Thoracic aorta (tissue), 2 donors: ENCODE measurements at regions not wholly inside any gene's neighbourhood (a gene's known extent, or its start where the extent isn't known, plus 50 kb on each side); places are given as distances from the start of the nearest gene placed in this dataset.

Experiments
- ATAC-seq: fragments of 150-250 bp; one replicate; pipeline ENCODE4 v1.8.0; 2017; ENCODE audit warnings: low read depth; ENCODE audit not compliant: insufficient number of reproducible peaks, low FRiP score
- DNase-seq: peaks from one replicate; pipeline ENCODE4 v3.0.0-alpha.2; 2020; ENCODE audit warnings: low spot score
- H3K27ac ChIP-seq, 2 donors: fragments of 200-600 bp; sonication (generic); 1 replicate in 1 of 2; 2 replicates in 1 of 2; pipeline ENCODE4 v1.5.1; 2016; ENCODE audit warnings: mild to moderate bottlenecking in 2 of 2, moderate library complexity in 2 of 2
- H3K27me3 ChIP-seq: fragments of 200-600 bp; sonication (generic); replicated peaks from 2 replicates; pipeline ENCODE4 v1.6.0; 2016; ENCODE audit warnings: mild to moderate bottlenecking; ENCODE audit not compliant: insufficient read depth
- H3K36me3 ChIP-seq: fragments of 200-600 bp; sonication (generic); one replicate; pipeline ENCODE4 v1.5.1; 2016
- H3K4me1 ChIP-seq, 2 donors: fragments of 200-600 bp; sonication (generic); 1 replicate in 1 of 2; 2 replicates in 1 of 2; pipeline versions ENCODE4 v1.5.1 to v1.6.0; 2016; ENCODE audit warnings: low read depth in 2 of 2, mild to moderate bottlenecking in 1 of 2; ENCODE audit not compliant: control insufficient read depth in 1 of 2
- H3K4me3 ChIP-seq: fragments of 200-600 bp; sonication (generic); 2 replicates; pipeline ENCODE4 v1.5.1; 2016; ENCODE audit warnings: mild to moderate bottlenecking
- H3K9me3 ChIP-seq: fragments of 200-600 bp; sonication (generic); 2 replicates; pipeline ENCODE4 v1.5.1; 2016
- CTCF ChIP-seq: fragments of 200-600 bp; sonication (generic); IDR thresholded peaks from one replicate; pipeline ENCODE4 v1.5.1; 2019; ENCODE audit warnings: antibody characterized with exemption

GRCh38 chr5:166977911-166978422, 1313.5 kb upstream of the WWC1 start:
- DNase-seq (no peak), ATAC-seq (no peak)
- no peak for TF ChIP-seq CTCF
- H3K4me1 ChIP-seq: peaks cover 0 to 5% of the 10 kb centered on the region in 2 donors
- no peak overlapping the region for H3K27ac ChIP-seq
- no peaks in the 10 kb centered on the region for H3K27me3 ChIP-seq
- peak overlapping the region; percentile 61 for H3K4me3 ChIP-seq
- H3K36me3 ChIP-seq: no peaks in the 10 kb centered on the region
- H3K9me3 ChIP-seq: no peaks in the 10 kb centered on the region

- Histone ChIP-seq H3K4me1 (peaks cover 0 to 5% of the 10 kb centered on the region in 2 donors), H3K4me3 (peak overlapping the region; percentile 61), H3K9me3 (no peaks in the 10 kb centered on the region), H3K27me3 (no peaks in the 10 kb centered on the region), H3K36me3 (no peaks in the 10 kb centered on the region), H3K27ac (no peak overlapping the region)
- TF ChIP-seq CTCF: no peak
- no peak for DNase-seq
- no peak for ATAC-seq
Observed at GRCh38 chr5:166979307-166979895, 1312.0 kb upstream of the WWC1 start.

- peaks cover 0 to 5% of the 10 kb centered on the region in 2 donors for H3K4me1 ChIP-seq
- H3K9me3 ChIP-seq: no peaks in the 10 kb centered on the region
- ATAC-seq (no peak), DNase-seq (no peak)
- no peak for TF ChIP-seq CTCF
- H3K27me3 ChIP-seq: no peaks in the 10 kb centered on the region
- no peak overlapping the region for H3K4me3 ChIP-seq
- no peak overlapping the region for H3K27ac ChIP-seq
- no peaks in the 10 kb centered on the region for H3K36me3 ChIP-seq
Observed at GRCh38 chr5:166980666-166981065, 1310.8 kb upstream of the WWC1 start.

GRCh38 chr5:166982226-166982625, 1309.2 kb upstream of the WWC1 start:
- Histone ChIP-seq H3K27me3 (no peaks in the 10 kb centered on the region), H3K4me1 (peaks cover 0 to 5% of the 10 kb centered on the region in 2 donors), H3K36me3 (no peaks in the 10 kb centered on the region), H3K4me3 (no peak overlapping the region), H3K27ac (no peak overlapping the region), H3K9me3 (no peaks in the 10 kb centered on the region)
- no peak for TF ChIP-seq CTCF
- DNase-seq (no peak), ATAC-seq (no peak)

- Histone ChIP-seq H3K27ac (no peak overlapping the region), H3K27me3 (no peaks in the 10 kb centered on the region), H3K4me1 (peaks cover 0 to 9% of the 10 kb centered on the region in 2 donors), H3K9me3 (no peaks in the 10 kb centered on the region), H3K4me3 (no peak overlapping the region), H3K36me3 (no peaks in the 10 kb centered on the region)
- TF ChIP-seq CTCF: no peak
- no peak for ATAC-seq
- DNase-seq: no peak
Observed at GRCh38 chr5:166991601-166992000, 1299.8 kb upstream of the WWC1 start.
